HG03520 (cell line): ENCODE measurements at regions not wholly inside any gene's neighbourhood (a gene's known extent, or its start where the extent isn't known, plus 50 kb on each side); places are given as distances from the start of the nearest gene placed in this dataset.
"Not testable (repeated sequence)": the region's sequence is repeated elsewhere in the genome, so short reads cannot be mapped to it uniquely, and the experiment has no call there.

Experiments
- ATAC-seq: cut with Tn5 transposase; IDR thresholded peaks from one replicate; pipeline ENCODE4 v1.9.1; 2021; ENCODE audit warnings: mild to moderate bottlenecking, moderate library complexity; ENCODE audit not compliant: unreplicated experiment

GRCh38 chr5:96483878-96484277 lies 50.8 kb upstream of the PCSK1 start:
- ATAC-seq = no peak

GRCh38 chr5:96487859-96488258 lies 54.8 kb upstream of the PCSK1 start:
- ATAC-seq = no peak

- ATAC-seq = no peak
Measured at GRCh38 chr5:96489532-96489931, 56.5 kb upstream of the PCSK1 start.

GRCh38 chr5:96492459-96493047 lies 59.5 kb upstream of the PCSK1 start:
- ATAC-seq = no peak

GRCh38 chr5:96493219-96493790 lies 60.3 kb upstream of the PCSK1 start:
- no peak for ATAC-seq

GRCh38 chr5:96495412-96495811 lies 62.4 kb upstream of the PCSK1 start:
- not testable (repeated sequence) for ATAC-seq

DNA sequence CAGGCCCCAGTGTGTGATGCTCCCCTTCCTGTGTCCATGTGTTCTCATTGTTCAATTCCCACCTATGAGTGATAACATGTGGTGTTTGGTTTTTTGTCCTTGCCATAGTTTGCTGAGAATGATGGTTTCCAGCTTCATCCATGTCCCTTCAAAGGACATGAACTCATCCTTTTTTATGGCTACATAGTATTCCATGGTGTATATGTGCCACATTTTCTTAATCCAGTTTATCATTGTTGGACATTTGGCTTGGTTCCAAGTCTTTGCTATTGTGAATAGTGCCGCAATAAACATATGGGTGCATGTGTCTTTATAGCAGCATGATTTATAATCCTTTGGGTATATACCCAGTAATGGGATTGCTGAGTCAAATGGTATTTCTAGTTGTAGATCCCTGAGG lies 64.0 kb upstream of the PCSK1 start:
- ATAC-seq = not testable (repeated sequence)

GRCh38 chr5:96499753-96500345 lies 66.8 kb upstream of the PCSK1 start:
- ATAC-seq = no peak

GRCh38 chr5:96501991-96502646 lies 69.1 kb upstream of the PCSK1 start:
- ATAC-seq = no peak

- no peak for ATAC-seq
Measured at GRCh38 chr5:96503501-96504236, 70.6 kb upstream of the PCSK1 start.

DNA sequence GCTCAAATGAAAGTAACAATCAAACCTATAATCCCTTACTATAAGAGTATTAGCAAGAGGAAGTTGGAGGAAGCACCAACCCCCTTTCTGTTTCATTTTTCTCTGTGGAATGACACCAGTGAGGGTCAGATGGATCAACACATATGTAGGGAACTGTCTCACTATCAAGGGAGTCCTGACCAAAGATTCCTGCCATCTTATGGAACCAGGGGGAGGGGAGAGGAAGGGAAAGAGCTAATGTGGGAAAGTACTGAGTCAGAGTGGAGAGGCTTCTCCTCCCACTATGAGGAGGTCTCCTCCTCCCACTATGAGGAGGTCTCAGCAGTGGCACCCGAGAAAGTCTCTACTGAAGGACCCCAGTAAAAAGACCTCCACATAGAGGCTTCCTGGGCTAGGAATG lies 73.3 kb upstream of the PCSK1 start:
- ATAC-seq = no peak

GRCh38 chr5:96506866-96507527 lies 73.9 kb upstream of the PCSK1 start:
- no peak for ATAC-seq

DNA sequence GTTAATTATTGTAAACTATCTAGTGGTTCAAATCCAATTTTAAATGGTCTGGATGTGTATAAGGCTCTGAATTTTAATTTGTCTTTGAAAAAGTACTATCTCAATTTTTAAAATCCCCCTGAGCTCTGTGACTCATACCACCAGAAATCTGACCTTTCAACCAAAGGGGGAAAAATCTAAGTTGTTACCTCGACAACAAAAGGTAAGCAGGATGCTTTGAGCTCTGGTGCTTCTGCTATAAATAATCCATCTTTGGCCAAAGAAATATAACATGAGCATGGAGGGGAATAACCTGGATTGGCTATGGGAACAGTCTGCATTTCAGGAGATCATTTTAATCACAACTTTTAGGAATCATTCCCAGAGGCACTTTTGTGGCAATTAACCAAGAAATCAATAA lies 76.3 kb upstream of the PCSK1 start:
- no peak for ATAC-seq

DNA sequence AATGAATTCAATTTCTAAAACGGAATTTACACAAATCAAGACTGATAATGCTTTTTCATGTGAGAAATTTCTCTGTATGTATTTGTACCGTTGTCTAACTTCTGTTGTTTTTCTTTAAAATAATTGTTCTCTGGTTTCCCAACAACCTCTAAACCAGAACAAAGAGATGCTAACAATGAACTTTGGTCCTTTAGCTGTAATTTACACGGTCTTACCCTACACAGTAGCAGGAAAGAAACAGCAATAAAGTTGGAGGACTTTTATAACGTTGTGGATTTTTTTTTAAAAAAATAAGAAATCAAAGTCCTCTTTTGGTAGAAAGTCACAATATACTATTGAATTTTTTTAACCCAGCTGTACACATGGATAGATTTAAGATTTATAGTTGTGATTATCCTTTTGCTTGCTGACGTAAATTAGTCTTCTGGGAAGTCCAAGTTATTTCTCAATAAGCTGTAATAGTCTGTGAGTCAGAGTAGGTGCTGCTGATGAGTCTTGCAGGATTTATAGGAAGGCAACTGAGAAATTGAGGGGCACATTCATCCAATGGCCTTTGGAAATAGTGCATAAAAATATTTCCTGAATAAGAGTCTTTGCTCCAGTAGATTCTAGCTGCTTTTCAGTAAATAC lies 76.8 kb upstream of the PCSK1 start:
- ATAC-seq = no peak

DNA sequence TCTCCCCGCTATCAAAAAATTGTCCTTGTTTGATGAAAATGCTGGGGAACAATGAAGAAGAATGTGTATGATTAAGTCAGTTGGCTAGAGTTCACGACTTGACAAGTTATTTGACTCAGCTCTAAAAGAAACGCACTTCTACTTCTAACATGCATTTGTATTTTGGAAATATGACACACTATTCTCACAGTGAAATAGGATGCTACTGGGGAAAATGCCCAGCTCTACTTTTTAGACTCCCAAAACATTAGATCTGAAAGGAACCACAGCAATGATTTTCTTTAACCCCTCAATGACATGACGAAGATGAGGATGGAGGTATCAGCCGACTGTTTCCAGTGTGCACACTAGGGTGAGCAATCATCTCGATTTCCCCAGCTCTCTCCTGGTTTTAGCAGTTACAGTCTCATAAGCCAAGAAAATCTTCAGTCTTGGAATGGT lies 83.6 kb upstream of the PCSK1 start:
- ATAC-seq = no peak

GRCh38 chr5:96517295-96517694 lies 84.2 kb upstream of the PCSK1 start:
- no peak for ATAC-seq

DNA sequence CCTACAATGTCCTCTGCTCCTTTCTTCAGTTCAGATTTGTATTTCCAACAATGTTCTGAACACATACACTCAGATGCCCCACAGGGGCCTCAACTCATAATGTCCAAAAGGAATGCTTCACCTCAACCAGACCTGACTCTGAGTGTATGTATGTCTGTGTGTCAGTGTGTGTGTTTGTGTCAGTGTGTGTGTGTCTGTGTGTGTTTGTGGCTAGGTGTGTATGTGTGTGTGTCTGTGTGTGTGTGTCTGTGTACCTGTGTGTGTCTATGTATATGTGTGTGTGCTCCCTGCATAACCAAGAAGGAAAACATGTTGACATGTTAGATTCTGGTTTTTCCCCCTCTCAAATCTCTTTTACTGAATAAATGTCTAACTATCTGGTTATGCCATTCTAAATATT lies 87.3 kb upstream of the PCSK1 start:
- ATAC-seq = no peak

DNA sequence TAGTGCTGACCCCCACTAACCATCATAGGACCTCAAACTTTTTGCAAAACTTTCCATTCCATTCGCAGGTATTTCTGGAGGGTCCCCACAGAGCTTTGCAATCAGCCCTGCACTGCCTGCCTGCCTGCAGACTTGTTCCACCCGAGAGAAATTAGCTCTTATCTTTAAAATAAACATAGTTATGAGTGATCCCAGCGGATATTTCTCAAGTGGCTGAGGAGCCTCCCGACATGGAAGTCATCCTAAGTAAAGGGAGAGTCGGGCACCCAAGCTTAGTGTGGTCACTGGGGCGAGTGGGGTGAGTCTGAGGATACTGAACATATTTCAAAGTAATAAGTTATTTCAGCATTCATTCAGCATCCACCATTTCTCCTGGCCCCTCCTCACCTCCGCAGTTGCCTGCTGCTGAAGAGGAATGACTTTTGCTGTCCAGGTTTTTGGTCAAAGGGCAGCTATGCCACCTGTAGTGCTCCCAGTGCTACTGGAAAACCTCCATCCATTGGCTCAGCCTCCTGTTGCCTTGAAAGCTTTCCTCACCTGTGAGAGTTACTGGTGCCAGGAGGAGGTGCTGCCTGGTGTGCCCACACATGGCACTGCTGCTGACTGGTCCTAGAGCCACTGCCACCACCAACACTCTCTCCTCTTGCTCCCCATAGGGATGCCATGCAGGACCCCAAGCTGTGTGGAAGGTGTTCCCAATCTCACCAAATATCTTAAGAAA lies 89.7 kb upstream of the PCSK1 start:
- ATAC-seq = no peak

- ATAC-seq = no peak
Measured at GRCh38 chr5:96527768-96528661, 95.0 kb upstream of the PCSK1 start.
